Endodermal cell (in vitro differentiated cells): ENCODE measurements at regions not wholly inside any gene's neighbourhood (a gene's known extent, or its start where the extent isn't known, plus 50 kb on each side); places are given as distances from the start of the nearest gene placed in this dataset.

Source experiments
- DNase-seq: peaks from one replicate; pipeline ENCODE4 v3.0.0-alpha.2; 2017
- H3K27ac ChIP-seq: 2 replicates; pipeline ENCODE4 v1.5.1; 2013; ENCODE audit warnings: mild to moderate bottlenecking, low read depth, low read length, moderate library complexity
- H3K27me3 ChIP-seq: 2 replicates; pipeline ENCODE4 v1.6.1; 2013; ENCODE audit warnings: mild to moderate bottlenecking, low read length, moderate library complexity; ENCODE audit not compliant: insufficient read depth, control insufficient read depth, poor library complexity, severe bottlenecking
- H3K36me3 ChIP-seq: 2 replicates; pipeline ENCODE4 v1.7.0; 2013; ENCODE audit warnings: mild to moderate bottlenecking, low read length, moderate library complexity; ENCODE audit not compliant: control insufficient read depth, insufficient read depth
- H3K4me1 ChIP-seq: one replicate; pipeline ENCODE4 v1.7.0; 2013; ENCODE audit warnings: low read length; ENCODE audit not compliant: control insufficient read depth, insufficient read depth
- H3K4me3 ChIP-seq: 2 replicates; pipeline ENCODE4 v1.5.1; 2013; ENCODE audit warnings: mild to moderate bottlenecking, low read length, moderate library complexity
- H3K9ac ChIP-seq: 2 replicates; pipeline ENCODE4 v1.6.1; 2013; ENCODE audit warnings: mild to moderate bottlenecking, low read length, moderate library complexity; ENCODE audit not compliant: poor library complexity, severe bottlenecking; ENCODE audit errors: extremely low read depth
- H3K9me3 ChIP-seq: 2 replicates; pipeline ENCODE4 v1.6.1; 2013; ENCODE audit warnings: mild to moderate bottlenecking, low read length, moderate library complexity; ENCODE audit not compliant: control insufficient read depth
- H3K27ac Mint-ChIP-seq: 2 replicates; pipeline ENCODE4 v1.8.0; 2020; ENCODE audit warnings: mixed read lengths
- H3K27me3 Mint-ChIP-seq: 2 replicates; pipeline ENCODE4 v1.8.0; 2021; ENCODE audit warnings: mild to moderate bottlenecking, mixed read lengths; ENCODE audit not compliant: insufficient read depth
- H3K36me3 Mint-ChIP-seq: 2 replicates; pipeline ENCODE4 v1.8.0; 2020; ENCODE audit warnings: low read depth, mixed read lengths
- H3K4me1 Mint-ChIP-seq: 2 replicates; pipeline ENCODE4 v1.8.0; 2020; ENCODE audit warnings: mixed read lengths
- H3K4me3 Mint-ChIP-seq: 2 replicates; pipeline ENCODE4 v1.8.0; 2020; ENCODE audit warnings: mild to moderate bottlenecking, moderate library complexity, mixed read lengths
- H3K9me3 Mint-ChIP-seq: 2 replicates; pipeline ENCODE4 v1.8.0; 2020; ENCODE audit warnings: mild to moderate bottlenecking, mixed read lengths
- WGBS, 2 experiments: methylation state at CpG; one replicate each; pipeline versions ENCODE4 v1.1.5 to v1.1.7; 2013; ENCODE audit warnings: missing lambda C conversion rate in 2 of 2, mixed read lengths in 1 of 2; ENCODE audit not compliant: insufficient coverage in 1 of 2, insufficient read length in 1 of 2; 5-methylcytosine and 5-hydroxymethylcytosine counted together
- TF ChIP-seq, protein P1 (sequence below): fragments of 200-600 bp; sonication (generic); conservative IDR thresholded peaks from 2 replicates; pipeline ENCODE4 v1.5.0; 2021; ENCODE audit warnings: antibody characterized with exemption, mild to moderate bottlenecking

DNA sequence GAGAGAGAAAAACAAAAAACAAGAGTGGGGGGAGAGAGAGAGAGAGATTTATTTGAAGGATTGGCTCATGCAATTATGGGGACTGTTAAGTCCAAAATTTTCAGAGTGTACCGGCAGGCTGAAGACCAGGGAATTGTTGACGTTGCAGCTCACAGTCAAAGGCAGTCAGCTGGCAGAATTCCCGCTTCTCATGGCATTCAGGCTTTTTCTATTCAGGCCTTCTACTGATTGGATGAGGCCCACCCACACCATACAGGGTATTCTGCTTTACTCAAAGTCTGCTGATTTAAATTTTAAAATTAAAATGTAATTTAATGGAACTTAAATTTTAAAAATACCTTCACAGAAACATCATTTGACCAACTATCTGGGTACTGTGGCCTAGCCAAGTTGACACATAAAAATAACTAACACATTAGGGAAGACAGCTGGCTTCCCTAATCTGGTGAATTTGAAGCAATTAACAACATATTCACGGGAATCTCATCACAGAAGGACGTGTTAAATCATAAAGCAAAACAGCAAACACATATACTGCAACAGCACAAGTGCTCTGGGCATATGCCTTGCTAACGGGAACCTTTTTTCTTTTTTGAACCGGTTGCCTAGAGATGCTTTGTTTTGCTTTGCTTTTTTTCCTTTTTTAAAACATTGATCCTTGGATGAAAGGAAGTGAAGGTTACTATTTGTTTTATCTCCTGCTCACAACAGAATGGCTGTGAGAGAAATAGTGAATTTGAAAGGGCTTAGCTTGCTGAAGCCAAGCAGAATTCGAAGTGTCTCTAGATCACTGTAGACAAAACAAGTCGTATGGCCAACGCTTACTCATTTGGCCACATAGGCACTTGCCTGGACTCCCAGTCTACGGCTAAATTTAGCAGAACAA lies 505.1 kb downstream of the IRS2 start:
- no peak overlapping the region for H3K9ac ChIP-seq
- peaks cover 5% of the 10 kb centered on the region for H3K9me3 ChIP-seq
- H3K27ac ChIP-seq = no peak overlapping the region
- H3K27ac Mint-ChIP-seq = no peak overlapping the region
- no peak overlapping the region for H3K4me3 ChIP-seq
- peaks cover 22% of the 10 kb centered on the region for H3K4me1 Mint-ChIP-seq
- H3K4me1 ChIP-seq = no peaks in the 10 kb centered on the region
- no peaks in the 10 kb centered on the region for H3K27me3 Mint-ChIP-seq
- TF ChIP-seq, protein P1, sequence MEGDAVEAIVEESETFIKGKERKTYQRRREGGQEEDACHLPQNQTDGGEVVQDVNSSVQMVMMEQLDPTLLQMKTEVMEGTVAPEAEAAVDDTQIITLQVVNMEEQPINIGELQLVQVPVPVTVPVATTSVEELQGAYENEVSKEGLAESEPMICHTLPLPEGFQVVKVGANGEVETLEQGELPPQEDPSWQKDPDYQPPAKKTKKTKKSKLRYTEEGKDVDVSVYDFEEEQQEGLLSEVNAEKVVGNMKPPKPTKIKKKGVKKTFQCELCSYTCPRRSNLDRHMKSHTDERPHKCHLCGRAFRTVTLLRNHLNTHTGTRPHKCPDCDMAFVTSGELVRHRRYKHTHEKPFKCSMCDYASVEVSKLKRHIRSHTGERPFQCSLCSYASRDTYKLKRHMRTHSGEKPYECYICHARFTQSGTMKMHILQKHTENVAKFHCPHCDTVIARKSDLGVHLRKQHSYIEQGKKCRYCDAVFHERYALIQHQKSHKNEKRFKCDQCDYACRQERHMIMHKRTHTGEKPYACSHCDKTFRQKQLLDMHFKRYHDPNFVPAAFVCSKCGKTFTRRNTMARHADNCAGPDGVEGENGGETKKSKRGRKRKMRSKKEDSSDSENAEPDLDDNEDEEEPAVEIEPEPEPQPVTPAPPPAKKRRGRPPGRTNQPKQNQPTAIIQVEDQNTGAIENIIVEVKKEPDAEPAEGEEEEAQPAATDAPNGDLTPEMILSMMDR = no peak
- 86 to 89% methylated on average over 9 to 11 of the region's 11 CpGs for WGBS, 2 experiments
- no peaks in the 10 kb centered on the region for H3K36me3 Mint-ChIP-seq
- H3K4me3 Mint-ChIP-seq = no peak overlapping the region
- peaks cover 2% of the 10 kb centered on the region for H3K9me3 Mint-ChIP-seq
- no peaks in the 10 kb centered on the region for H3K36me3 ChIP-seq
- H3K27me3 ChIP-seq = no peaks in the 10 kb centered on the region
- no peak for DNase-seq

DNA sequence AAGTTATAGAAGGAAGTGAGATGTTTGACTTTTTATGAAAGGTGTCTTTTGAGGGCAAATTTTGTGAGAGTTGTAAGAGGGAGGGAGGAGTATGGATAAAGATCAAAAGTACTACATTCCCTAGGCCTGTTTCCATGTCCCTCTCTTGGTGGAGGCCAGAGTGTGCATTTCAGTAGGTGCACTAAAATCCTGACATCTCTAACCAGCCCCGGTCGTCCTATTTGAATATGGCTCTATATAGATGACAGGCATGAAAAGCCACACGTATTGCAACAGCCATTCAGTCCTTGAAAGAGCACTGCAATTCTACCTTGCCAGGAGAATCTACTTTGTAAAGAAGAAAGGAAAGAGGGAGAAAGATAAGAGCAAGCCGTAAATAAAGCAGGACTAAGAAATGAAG lies 510.1 kb downstream of the IRS2 start:
- Mint-ChIP-seq H3K9me3 (peaks cover 2% of the 10 kb centered on the region), H3K4me1 (peaks cover 46% of the 10 kb centered on the region), H3K4me3 (no peak overlapping the region), H3K27ac (no peak overlapping the region), H3K27me3 (no peaks in the 10 kb centered on the region), H3K36me3 (no peaks in the 10 kb centered on the region)
- Histone ChIP-seq H3K9me3 (peaks cover 5% of the 10 kb centered on the region), H3K27me3 (no peaks in the 10 kb centered on the region), H3K27ac (no peak overlapping the region), H3K36me3 (peaks cover 3% of the 10 kb centered on the region), H3K4me1 (peaks cover 8% of the 10 kb centered on the region), H3K9ac (no peak overlapping the region), H3K4me3 (no peak overlapping the region)
- no peak for DNase-seq
- TF ChIP-seq, protein P1 = no peak
- WGBS, 2 experiments = 93% methylated on average over 3 to 4 of the region's 4 CpGs

GRCh38 chr13:109275852-109276251 lies 510.5 kb downstream of the IRS2 start:
- peaks cover 3% of the 10 kb centered on the region for H3K36me3 Mint-ChIP-seq
- peaks cover 48% of the 10 kb centered on the region for H3K4me1 Mint-ChIP-seq
- Histone ChIP-seq H3K4me1 (peaks cover 11% of the 10 kb centered on the region), H3K4me3 (no peak overlapping the region), H3K36me3 (peaks cover 7% of the 10 kb centered on the region), H3K27ac (no peak overlapping the region), H3K9me3 (peaks cover 4% of the 10 kb centered on the region), H3K9ac (no peak overlapping the region), H3K27me3 (no peaks in the 10 kb centered on the region)
- 88 to 91% methylated on average over 3 to 5 of the region's 5 CpGs for WGBS, 2 experiments
- H3K27me3 Mint-ChIP-seq = no peaks in the 10 kb centered on the region
- peak; percentile 79 for DNase-seq
- TF ChIP-seq, protein P1 = peak; percentile 68
- H3K9me3 Mint-ChIP-seq = peaks cover 2% of the 10 kb centered on the region
- no peak overlapping the region for H3K4me3 Mint-ChIP-seq
- H3K27ac Mint-ChIP-seq = no peak overlapping the region
